ENCODE measurements at regions not wholly inside any gene's neighbourhood (a gene's known extent, or its start where the extent isn't known, plus 50 kb on each side); places are given as distances from the start of the nearest gene placed in this dataset.

DNA sequence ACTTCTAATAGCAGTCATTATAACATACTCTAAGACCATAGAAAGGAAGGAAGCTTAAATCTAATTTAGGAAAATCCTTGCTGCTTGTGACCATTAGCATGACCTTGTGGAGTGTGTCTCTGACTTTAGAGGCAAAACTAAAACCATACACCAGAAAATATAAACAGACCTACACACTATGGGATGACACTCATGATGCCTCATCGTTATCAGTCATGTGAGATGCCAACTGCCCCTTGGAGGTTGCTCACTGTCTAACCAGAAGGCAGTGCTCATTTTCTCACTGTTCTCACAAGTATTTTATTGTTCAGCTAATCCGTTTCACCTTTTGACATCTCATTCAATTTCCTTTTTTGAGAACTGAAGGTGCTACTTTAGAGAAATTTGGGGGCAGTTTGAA lies 376.9 kb downstream of the RND3 start:
- Histone ChIP-seq H3K4me3 (no peak overlapping the region), H3K27ac (no peak overlapping the region), H3K27me3 (no peaks in the 10 kb centered on the region), H3K36me3 (replicated peaks in 1 of 2; ENCODE audit: insufficient read depth in 1 of 2, low read depth in 2 of 2) (no peaks in the 10 kb centered on the region), H3K4me1 (no peaks in the 10 kb centered on the region), H3K9me3 (no peaks in the 10 kb centered on the region)
- DNase-seq (no peak), ATAC-seq (no peak)
- WGBS, 2 donors: 76 to 86% methylated on average over 2 of the region's 2 CpGs
- intact Hi-C loops (cut with DNase I): no loop called here
- TF ChIP-seq, protein P1, sequence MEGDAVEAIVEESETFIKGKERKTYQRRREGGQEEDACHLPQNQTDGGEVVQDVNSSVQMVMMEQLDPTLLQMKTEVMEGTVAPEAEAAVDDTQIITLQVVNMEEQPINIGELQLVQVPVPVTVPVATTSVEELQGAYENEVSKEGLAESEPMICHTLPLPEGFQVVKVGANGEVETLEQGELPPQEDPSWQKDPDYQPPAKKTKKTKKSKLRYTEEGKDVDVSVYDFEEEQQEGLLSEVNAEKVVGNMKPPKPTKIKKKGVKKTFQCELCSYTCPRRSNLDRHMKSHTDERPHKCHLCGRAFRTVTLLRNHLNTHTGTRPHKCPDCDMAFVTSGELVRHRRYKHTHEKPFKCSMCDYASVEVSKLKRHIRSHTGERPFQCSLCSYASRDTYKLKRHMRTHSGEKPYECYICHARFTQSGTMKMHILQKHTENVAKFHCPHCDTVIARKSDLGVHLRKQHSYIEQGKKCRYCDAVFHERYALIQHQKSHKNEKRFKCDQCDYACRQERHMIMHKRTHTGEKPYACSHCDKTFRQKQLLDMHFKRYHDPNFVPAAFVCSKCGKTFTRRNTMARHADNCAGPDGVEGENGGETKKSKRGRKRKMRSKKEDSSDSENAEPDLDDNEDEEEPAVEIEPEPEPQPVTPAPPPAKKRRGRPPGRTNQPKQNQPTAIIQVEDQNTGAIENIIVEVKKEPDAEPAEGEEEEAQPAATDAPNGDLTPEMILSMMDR (IDR thresholded peaks at IDR 0.05): no peak
- TF ChIP-seq POLR2A (IDR thresholded peaks at IDR 0.05): no peak

DNA sequence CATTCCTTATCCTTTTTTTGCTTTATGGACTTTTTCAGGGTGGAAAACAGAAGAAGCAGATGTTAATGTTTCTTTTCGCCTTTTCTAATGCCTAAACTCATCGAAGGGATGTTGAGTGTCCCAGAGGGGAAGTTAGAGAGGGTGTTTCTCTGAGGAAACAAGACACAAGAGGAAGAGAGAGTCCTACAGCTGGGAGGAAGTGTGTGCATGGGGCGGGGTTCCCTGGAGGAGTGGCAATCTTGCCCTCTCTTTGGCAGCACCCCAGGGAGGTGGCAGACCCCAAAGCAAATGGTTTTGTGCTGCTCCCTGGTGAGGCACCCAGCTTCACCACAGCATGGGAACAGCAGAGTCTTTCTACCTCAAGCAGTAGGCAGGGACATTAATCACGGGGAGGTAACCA lies 377.6 kb downstream of the RND3 start:
- intact Hi-C loops (cut with DNase I): no loop called here
- no peak overlapping the region for H3K27ac ChIP-seq
- TF ChIP-seq, protein P1 (IDR thresholded peaks at IDR 0.05): no peak
- no peak for TF ChIP-seq POLR2A (IDR thresholded peaks at IDR 0.05)
- H3K4me1 ChIP-seq: no peaks in the 10 kb centered on the region
- no peaks in the 10 kb centered on the region for H3K27me3 ChIP-seq
- WGBS, 2 donors: 80 to 86% methylated on average over 4 of the region's 4 CpGs
- ATAC-seq (no peak), DNase-seq (no peak)
- H3K36me3 ChIP-seq (replicated peaks in 1 of 2; ENCODE audit: insufficient read depth in 1 of 2, low read depth in 2 of 2): no peaks in the 10 kb centered on the region
- H3K9me3 ChIP-seq: no peaks in the 10 kb centered on the region
- no peak overlapping the region for H3K4me3 ChIP-seq

DNA sequence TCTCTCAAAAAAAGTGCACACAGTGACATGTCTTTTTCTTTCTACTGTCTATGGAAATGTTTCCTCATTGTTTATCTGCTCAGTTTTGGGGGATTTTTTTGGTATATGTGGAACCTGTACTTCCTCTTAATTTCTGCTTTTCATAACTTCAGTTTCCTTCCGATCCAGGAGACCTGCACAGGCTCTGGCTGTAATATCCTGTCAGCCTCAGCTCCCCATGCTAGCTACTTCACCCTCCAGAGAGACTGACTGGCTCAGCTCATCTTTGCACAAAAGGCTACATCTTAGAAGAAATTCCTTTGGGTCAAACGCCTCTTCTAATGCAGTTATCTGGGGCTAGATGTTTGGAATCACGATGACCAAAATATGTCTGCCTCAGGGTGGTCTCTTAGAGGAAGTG lies 378.4 kb downstream of the RND3 start:
- H3K36me3 ChIP-seq (replicated peaks in 1 of 2; ENCODE audit: insufficient read depth in 1 of 2, low read depth in 2 of 2): no peaks in the 10 kb centered on the region
- TF ChIP-seq POLR2A (IDR thresholded peaks at IDR 0.05): no peak
- TF ChIP-seq, protein P1 (IDR thresholded peaks at IDR 0.05): no peak
- H3K4me3 ChIP-seq: no peak overlapping the region
- intact Hi-C loops (cut with DNase I): no loop called here
- DNase-seq: no peak
- ATAC-seq: no peak
- H3K27me3 ChIP-seq: no peaks in the 10 kb centered on the region
- WGBS, 2 donors: 80 to 82% methylated on average over 3 of the region's 3 CpGs
- no peak overlapping the region for H3K27ac ChIP-seq
- H3K4me1 ChIP-seq: no peaks in the 10 kb centered on the region
- H3K9me3 ChIP-seq: no peaks in the 10 kb centered on the region

DNA sequence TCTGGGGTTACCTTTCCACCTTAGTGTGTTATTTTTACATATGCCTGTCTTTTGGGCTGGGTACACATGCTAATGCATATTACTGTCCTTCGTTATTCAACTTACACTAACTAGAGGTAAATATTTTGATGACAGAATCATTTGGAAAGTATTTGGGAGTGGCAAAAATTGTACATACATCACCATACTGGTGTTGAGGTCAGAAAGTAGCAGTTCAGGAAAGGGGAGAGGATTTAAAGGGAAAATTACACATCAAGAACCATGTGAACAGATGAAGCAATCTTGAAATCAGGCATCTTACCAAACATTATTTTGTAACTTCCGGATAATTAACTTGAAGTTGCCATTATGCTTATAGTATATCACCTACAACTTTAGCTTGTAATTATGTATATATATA lies 379.7 kb downstream of the RND3 start:
- H3K9me3 ChIP-seq: no peaks in the 10 kb centered on the region
- H3K4me3 ChIP-seq: no peak overlapping the region
- TF ChIP-seq, protein P1 (IDR thresholded peaks at IDR 0.05): no peak
- no peak for TF ChIP-seq POLR2A (IDR thresholded peaks at IDR 0.05)
- ATAC-seq (no peak), DNase-seq (no peak)
- H3K36me3 ChIP-seq (replicated peaks in 1 of 2; ENCODE audit: insufficient read depth in 1 of 2, low read depth in 2 of 2): no peaks in the 10 kb centered on the region
- intact Hi-C loops (cut with DNase I): no loop called here
- 85 to 88% methylated on average over 2 of the region's 2 CpGs for WGBS, 2 donors
- no peaks in the 10 kb centered on the region for H3K27me3 ChIP-seq
- no peaks in the 10 kb centered on the region for H3K4me1 ChIP-seq
- H3K27ac ChIP-seq: no peak overlapping the region

DNA sequence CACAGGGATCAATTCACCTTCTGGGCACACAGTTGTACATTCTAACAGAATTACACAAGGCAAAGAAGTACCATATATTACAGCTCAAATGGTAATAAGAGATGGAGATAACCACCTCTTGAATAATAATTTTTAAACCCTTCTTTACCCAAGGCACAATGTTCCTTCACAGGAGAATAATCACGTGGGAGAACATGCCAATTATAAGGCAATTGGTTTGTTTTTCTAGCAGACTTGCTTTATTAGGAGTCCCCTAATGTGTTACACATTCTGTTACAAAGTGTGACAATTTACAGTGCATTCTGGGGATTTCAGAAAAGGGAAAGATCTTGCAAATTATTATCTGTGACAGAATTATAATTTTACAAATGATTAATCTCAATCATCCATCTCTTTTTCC lies 380.3 kb downstream of the RND3 start:
- no peak overlapping the region for H3K4me3 ChIP-seq
- intact Hi-C loops (cut with DNase I): no loop called here
- DNase-seq (no peak), ATAC-seq (no peak)
- H3K27ac ChIP-seq: no peak overlapping the region
- H3K4me1 ChIP-seq: peaks cover 2% of the 10 kb centered on the region
- 21 to 25% methylated on average over 1 of the region's 1 CpG for WGBS, 2 donors
- H3K9me3 ChIP-seq: no peaks in the 10 kb centered on the region
- no peaks in the 10 kb centered on the region for H3K27me3 ChIP-seq
- no peaks in the 10 kb centered on the region for H3K36me3 ChIP-seq (replicated peaks in 1 of 2; ENCODE audit: insufficient read depth in 1 of 2, low read depth in 2 of 2)
- TF ChIP-seq, protein P1 (IDR thresholded peaks at IDR 0.05): no peak
- TF ChIP-seq POLR2A (IDR thresholded peaks at IDR 0.05): no peak
